ENCODE measurements at regions not wholly inside any gene's neighbourhood (a gene's known extent, or its start where the extent isn't known, plus 50 kb on each side); places are given as distances from the start of the nearest gene placed in this dataset.
A peak's percentile ranks its signal among the peaks of the same experiment; 100 is the strongest.

GRCh38 chr4:89599026-89599425 is 237.9 kb downstream of the SNCA start:
- no peak for DNase-seq (ENCODE audit: low read depth in 2 of 2)

GRCh38 chr4:89598602-89599001 is 238.4 kb downstream of the SNCA start:
- DNase-seq (ENCODE audit: low read depth in 2 of 2): peak; percentile 55 to 61

- no peak for DNase-seq (ENCODE audit: low read depth in 2 of 2)
These were observed 241.7 kb downstream of the SNCA start for GRCh38 chr4:89595125-89595789.

- DNase-seq (ENCODE audit: low read depth in 2 of 2): no peak
These were observed 246.8 kb downstream of the SNCA start for GRCh38 chr4:89590128-89590527.

GRCh38 chr4:89588421-89588820 is 248.5 kb downstream of the SNCA start:
- DNase-seq (ENCODE audit: low read depth in 2 of 2): no peak

- no peak for DNase-seq (ENCODE audit: low read depth in 2 of 2)
These were observed 249.6 kb downstream of the SNCA start for GRCh38 chr4:89587364-89587763.

- peak in 1 of 2 donors; percentile 39 for DNase-seq (ENCODE audit: low read depth in 2 of 2)
These were observed 250.1 kb downstream of the SNCA start for GRCh38 chr4:89586864-89587263.

GRCh38 chr4:89586318-89586717 is 250.6 kb downstream of the SNCA start:
- no peak for DNase-seq (ENCODE audit: low read depth in 2 of 2)

- no peak for DNase-seq (ENCODE audit: low read depth in 2 of 2)
These were observed 254.0 kb downstream of the SNCA start for GRCh38 chr4:89582756-89583505.

GRCh38 chr4:89579771-89580170 is 257.2 kb downstream of the SNCA start:
- no peak for DNase-seq (ENCODE audit: low read depth in 2 of 2)

GRCh38 chr4:89576246-89576645 is 260.7 kb downstream of the SNCA start:
- no peak for DNase-seq (ENCODE audit: low read depth in 2 of 2)

GRCh38 chr4:89575840-89576239 is 261.1 kb downstream of the SNCA start:
- DNase-seq (ENCODE audit: low read depth in 2 of 2): no peak

- DNase-seq (ENCODE audit: low read depth in 2 of 2): no peak
These were observed 262.8 kb downstream of the SNCA start for GRCh38 chr4:89574176-89574575.

- peak in 1 of 2 donors; percentile 3 for DNase-seq (ENCODE audit: low read depth in 2 of 2)
These were observed 263.3 kb downstream of the SNCA start for GRCh38 chr4:89573656-89574055.

GRCh38 chr4:89572224-89572858 is 264.6 kb downstream of the SNCA start:
- DNase-seq (ENCODE audit: low read depth in 2 of 2): peak; percentile 16 to 92

- no peak for DNase-seq (ENCODE audit: low read depth in 2 of 2)
These were observed 263.3 kb upstream of the GPRIN3 start for GRCh38 chr4:89570931-89571330.

- no peak for DNase-seq (ENCODE audit: low read depth in 2 of 2)
These were observed 260.3 kb upstream of the GPRIN3 start for GRCh38 chr4:89567936-89568335.

GRCh38 chr4:89563431-89563830 is 255.8 kb upstream of the GPRIN3 start:
- peak in 1 of 2 donors; percentile 44 for DNase-seq (ENCODE audit: low read depth in 2 of 2)

- no peak for DNase-seq (ENCODE audit: low read depth in 2 of 2)
These were observed 255.1 kb upstream of the GPRIN3 start for GRCh38 chr4:89562746-89563145.

GRCh38 chr4:89561048-89561447 is 253.4 kb upstream of the GPRIN3 start:
- DNase-seq (ENCODE audit: low read depth in 2 of 2): no peak

GRCh38 chr4:89558147-89558546 is 250.5 kb upstream of the GPRIN3 start:
- DNase-seq (ENCODE audit: low read depth in 2 of 2): no peak

- DNase-seq (ENCODE audit: low read depth in 2 of 2): peak in 1 of 2 donors; percentile 41
These were observed 249.2 kb upstream of the GPRIN3 start for GRCh38 chr4:89556601-89557305.

Data from dermis microvascular lymphatic vessel endothelial cell (primary cell).